Astrocyte (in vitro differentiated cells and primary cell): ENCODE measurements at regions not wholly inside any gene's neighbourhood (a gene's known extent, or its start where the extent isn't known, plus 50 kb on each side); places are given as distances from the start of the nearest gene placed in this dataset.
A peak's percentile ranks its signal among the peaks of the same experiment; 100 is the strongest.

Experiments
- DNase-seq: peaks from one replicate; pipeline ENCODE4 v3.0.0-alpha.2; 2010; ENCODE audit warnings: low read depth
- FAIRE-seq: peaks from 2 replicates; lab custom pipeline; 2011; peaks lifted over from hg19 to GRCh38; lab: Jason Lieb, UNC
- H2AFZ ChIP-seq: 2 replicates; pipeline ENCODE4 v1.6.0; 2012; ENCODE audit warnings: low read depth, low read length, inconsistent platforms
- H3K27ac ChIP-seq: 2 replicates; pipeline ENCODE4 v1.5.1; 2011; ENCODE audit warnings: low read depth, low read length, inconsistent platforms
- H3K27me3 ChIP-seq: 2 replicates; pipeline ENCODE4 v1.6.0; 2011; ENCODE audit warnings: low read length, inconsistent platforms; ENCODE audit not compliant: insufficient read depth
- H3K36me3 ChIP-seq: 2 replicates; pipeline ENCODE4 v1.5.1; 2011; ENCODE audit warnings: low read length, inconsistent platforms; ENCODE audit not compliant: insufficient read depth
- H3K4me1 ChIP-seq: 2 replicates; pipeline ENCODE4 v1.5.1; 2011; ENCODE audit warnings: low read length, inconsistent platforms; ENCODE audit not compliant: insufficient read depth
- H3K4me2 ChIP-seq: 2 replicates; pipeline ENCODE4 v1.6.0; 2012; ENCODE audit warnings: low read length, inconsistent platforms
- H3K4me3 ChIP-seq: 2 replicates; pipeline ENCODE4 v1.5.1; 2011; ENCODE audit warnings: low read depth, mild to moderate bottlenecking, low read length, inconsistent platforms; ENCODE audit not compliant: insufficient read depth
- H3K79me2 ChIP-seq: 2 replicates; pipeline ENCODE4 v1.6.0; 2012; ENCODE audit warnings: mild to moderate bottlenecking, low read length, inconsistent platforms; ENCODE audit not compliant: insufficient read depth
- H3K9ac ChIP-seq: 2 replicates; pipeline ENCODE4 v1.6.0; 2012; ENCODE audit warnings: mild to moderate bottlenecking, low read length, inconsistent platforms
- H3K9me3 ChIP-seq: 2 replicates; pipeline ENCODE4 v1.5.1; 2012; ENCODE audit warnings: low read depth, mild to moderate bottlenecking, low read length, inconsistent platforms; ENCODE audit not compliant: insufficient read depth
- H4K20me1 ChIP-seq: 2 replicates; pipeline ENCODE4 v1.6.0; 2012; ENCODE audit warnings: low read length, inconsistent platforms; ENCODE audit not compliant: insufficient read depth
- H3K27ac Mint-ChIP-seq: one replicate; pipeline ENCODE4 v1.8.0; 2021; ENCODE audit warnings: mild to moderate bottlenecking, mixed read lengths; ENCODE audit not compliant: unreplicated experiment
- H3K27me3 Mint-ChIP-seq: one replicate; pipeline ENCODE4 v1.8.0; 2021; ENCODE audit warnings: low read depth, mixed read lengths; ENCODE audit not compliant: unreplicated experiment
- H3K36me3 Mint-ChIP-seq: one replicate; pipeline ENCODE4 v1.8.0; 2021; ENCODE audit warnings: low read depth, mixed read lengths; ENCODE audit not compliant: unreplicated experiment
- H3K4me1 Mint-ChIP-seq: one replicate; pipeline ENCODE4 v1.8.0; 2021; ENCODE audit warnings: low read depth, mixed read lengths; ENCODE audit not compliant: unreplicated experiment
- H3K4me3 Mint-ChIP-seq: one replicate; pipeline ENCODE4 v1.8.0; 2021; ENCODE audit warnings: mild to moderate bottlenecking, moderate library complexity, mixed read lengths; ENCODE audit not compliant: unreplicated experiment
- H3K9me3 Mint-ChIP-seq: one replicate; pipeline ENCODE4 v1.8.0; 2021; ENCODE audit warnings: mild to moderate bottlenecking, mixed read lengths; ENCODE audit not compliant: unreplicated experiment
- CTCF ChIP-seq: IDR thresholded peaks from 2 replicates; pipeline ENCODE4 v1.5.1; 2011; ENCODE audit warnings: low read depth, mild to moderate bottlenecking, inconsistent platforms, low read length, moderate library complexity; ENCODE audit not compliant: insufficient read depth
- EZH2 ChIP-seq: IDR thresholded peaks from 2 replicates; pipeline ENCODE4 v1.6.1; 2012; ENCODE audit warnings: mild to moderate bottlenecking, low read length, inconsistent platforms; ENCODE audit not compliant: insufficient read depth

- H3K36me3 Mint-ChIP-seq: no peaks in the 10 kb centered on the region
- H2AFZ ChIP-seq: no peak overlapping the region
- no peak for TF ChIP-seq CTCF
- no peak for TF ChIP-seq EZH2
- H3K27ac ChIP-seq: no peak overlapping the region
- H3K4me1 ChIP-seq: peaks cover 5% of the 10 kb centered on the region
- FAIRE-seq (no peak), DNase-seq (peak; percentile 26)
- no peaks in the 10 kb centered on the region for H3K9me3 ChIP-seq
- no peak overlapping the region for H3K9ac ChIP-seq
- H3K27me3 ChIP-seq: no peaks in the 10 kb centered on the region
- no peak overlapping the region for H3K4me2 ChIP-seq
- H3K36me3 ChIP-seq: no peaks in the 10 kb centered on the region
- H3K4me1 Mint-ChIP-seq: peaks cover 25% of the 10 kb centered on the region
- no peaks in the 10 kb centered on the region for H3K9me3 Mint-ChIP-seq
- H3K4me3 ChIP-seq: no peak overlapping the region
- no peaks in the 10 kb centered on the region for H4K20me1 ChIP-seq
- no peak overlapping the region for H3K4me3 Mint-ChIP-seq
- no peaks in the 10 kb centered on the region for H3K79me2 ChIP-seq
- H3K27ac Mint-ChIP-seq: no peak overlapping the region
- H3K27me3 Mint-ChIP-seq: no peaks in the 10 kb centered on the region
Observed at GRCh38 chr1:98059620-98060019, 138.8 kb upstream of the DPYD start.

GRCh38 chr1:98058676-98059075 is 137.8 kb upstream of the DPYD start:
- no peaks in the 10 kb centered on the region for H3K9me3 ChIP-seq
- no peak overlapping the region for H3K27ac ChIP-seq
- H4K20me1 ChIP-seq: no peaks in the 10 kb centered on the region
- H3K36me3 ChIP-seq: no peaks in the 10 kb centered on the region
- DNase-seq (no peak), FAIRE-seq (peak; percentile 9)
- Mint-ChIP-seq H3K36me3 (no peaks in the 10 kb centered on the region), H3K4me3 (no peak overlapping the region), H3K27ac (no peak overlapping the region), H3K9me3 (no peaks in the 10 kb centered on the region), H3K4me1 (peaks cover 24% of the 10 kb centered on the region), H3K27me3 (no peaks in the 10 kb centered on the region)
- H3K4me3 ChIP-seq: no peak overlapping the region
- peaks cover 13% of the 10 kb centered on the region for H3K4me1 ChIP-seq
- H3K9ac ChIP-seq: no peak overlapping the region
- no peak for TF ChIP-seq EZH2
- no peak for TF ChIP-seq CTCF
- H3K79me2 ChIP-seq: no peaks in the 10 kb centered on the region
- no peak overlapping the region for H3K4me2 ChIP-seq
- H2AFZ ChIP-seq: no peak overlapping the region
- H3K27me3 ChIP-seq: no peaks in the 10 kb centered on the region

DNA sequence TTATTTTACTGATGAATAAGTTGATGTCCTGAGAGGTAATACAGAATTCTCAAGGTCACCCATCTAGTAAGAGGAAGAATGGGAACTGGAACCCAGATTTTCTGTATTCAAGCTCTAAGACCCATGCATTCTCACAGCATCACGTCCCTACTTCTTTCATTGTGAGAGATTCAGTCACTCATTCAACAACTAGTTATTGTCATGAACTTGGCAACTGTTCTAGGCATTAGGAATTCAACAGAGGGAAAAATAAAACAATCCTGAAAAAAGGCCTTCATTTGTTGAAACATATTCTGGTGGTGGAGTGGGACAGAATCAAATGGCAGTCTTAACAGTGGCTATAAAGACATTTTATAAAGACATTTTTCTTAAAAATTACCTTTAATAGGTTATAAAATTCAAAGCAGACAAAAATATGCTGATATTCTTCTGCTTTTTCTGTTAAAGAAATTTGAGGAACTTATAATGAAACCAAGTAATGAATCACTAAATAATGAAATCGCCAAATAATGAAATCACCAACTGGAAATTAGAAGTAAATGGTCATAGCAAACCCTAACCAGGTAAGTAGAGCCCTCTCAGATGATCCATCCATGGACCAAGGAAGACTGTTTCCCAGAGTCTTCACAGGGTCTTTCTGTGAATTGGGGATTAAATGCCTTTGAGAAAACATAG is 136.5 kb upstream of the DPYD start:
- Histone ChIP-seq H3K79me2 (no peaks in the 10 kb centered on the region), H3K4me3 (no peak overlapping the region), H3K4me2 (no peak overlapping the region), H3K36me3 (no peaks in the 10 kb centered on the region), H3K9ac (no peak overlapping the region), H4K20me1 (no peaks in the 10 kb centered on the region), H3K27ac (no peak overlapping the region), H2AFZ (no peak overlapping the region), H3K27me3 (no peaks in the 10 kb centered on the region), H3K4me1 (peaks cover 24% of the 10 kb centered on the region), H3K9me3 (no peaks in the 10 kb centered on the region)
- Mint-ChIP-seq H3K27ac (no peak overlapping the region), H3K9me3 (no peaks in the 10 kb centered on the region), H3K4me3 (no peak overlapping the region), H3K4me1 (peaks cover 32% of the 10 kb centered on the region), H3K27me3 (no peaks in the 10 kb centered on the region), H3K36me3 (no peaks in the 10 kb centered on the region)
- TF ChIP-seq EZH2 (no peak), CTCF (no peak)
- FAIRE-seq (no peak), DNase-seq (no peak)
